Fibroblast of lung (primary cell): ENCODE measurements at regions not wholly inside any gene's neighbourhood (a gene's known extent, or its start where the extent isn't known, plus 50 kb on each side); places are given as distances from the start of the nearest gene placed in this dataset.

Source experiments
- CTCF ChIP-seq, 2 donors: IDR thresholded peaks in 1 of 2; conservative IDR thresholded peaks in 1 of 2; 1 replicate in 1 of 2; 2 replicates in 1 of 2; pipeline ENCODE4 v1.5.1; 2011 to 2012; ENCODE audit warnings: low read length in 2 of 2, control low read depth in 1 of 2, inconsistent platforms in 1 of 2, low read depth in 1 of 2, mild to moderate bottlenecking in 1 of 2
- EZH2 ChIP-seq: IDR thresholded peaks from 2 replicates; pipeline ENCODE4 v1.5.1; 2012; ENCODE audit warnings: low read length, control low read depth, mild to moderate bottlenecking; ENCODE audit errors: missing control alignments

GRCh38 chr17:56099649-56100048, 53.6 kb upstream of the ANKFN1 start:
- TF ChIP-seq CTCF (conservative IDR thresholded peaks at IDR 0.05 in 1 of 2, IDR thresholded peaks at IDR 0.05 in 1 of 2; ENCODE audit: low read depth in 1 of 2, low read length in 2 of 2), result no peak
- no peak for TF ChIP-seq EZH2
